Ascending aorta (tissue), 2 donors: ENCODE measurements at regions not wholly inside any gene's neighbourhood (a gene's known extent, or its start where the extent isn't known, plus 50 kb on each side); places are given as distances from the start of the nearest gene placed in this dataset.
A peak's percentile ranks its signal among the peaks of the same experiment; 100 is the strongest.

Experiments used
- DNase-seq, 2 donors: peaks; one replicate each; pipeline ENCODE4 v3.0.0-alpha.2; 2019; ENCODE audit warnings: low spot score in 2 of 2
- H3K27ac ChIP-seq, 2 donors: fragments of 200-600 bp; sonication (generic); one replicate each; pipeline ENCODE4 v1.5.1; 2016 to 2017; ENCODE audit warnings: mild to moderate bottlenecking in 1 of 2
- H3K27me3 ChIP-seq: fragments of 200-600 bp; sonication (generic); one replicate; pipeline ENCODE4 v1.5.1; 2017
- H3K36me3 ChIP-seq, 2 donors: fragments of 200-600 bp; sonication (generic); one replicate each; pipeline ENCODE4 v1.5.1; 2016
- H3K4me1 ChIP-seq, 2 donors: fragments of 200-600 bp; sonication (generic); one replicate each; pipeline ENCODE4 v1.5.1; 2016 to 2017; ENCODE audit warnings: mild to moderate bottlenecking in 1 of 2
- H3K4me3 ChIP-seq, 2 donors: fragments of 200-600 bp; sonication (generic); one replicate each; pipeline ENCODE4 v1.5.1; 2016 to 2017; ENCODE audit warnings: mild to moderate bottlenecking in 1 of 2
- H3K9me3 ChIP-seq, 2 donors: fragments of 200-600 bp; sonication (generic); one replicate each; pipeline ENCODE4 v1.5.1; 2016
- intact Hi-C: fragments of 100-400 bp; cut with DNase I; formaldehyde crosslinking; loops from one replicate; pipeline ENCODE4 v1.15.1; 2023
- TF ChIP-seq, protein P1 (sequence below), 3 experiments: fragments of 200-600 bp in 2 of 3; fragments of 450-650 bp in 1 of 3; sonication (generic) in 2 of 3; IDR thresholded peaks; one replicate each; pipeline ENCODE4 v1.5.1; 2016 to 2019; ENCODE audit warnings: antibody characterized with exemption in 3 of 3, mild to moderate bottlenecking in 1 of 3, moderate library complexity in 1 of 3

DNA sequence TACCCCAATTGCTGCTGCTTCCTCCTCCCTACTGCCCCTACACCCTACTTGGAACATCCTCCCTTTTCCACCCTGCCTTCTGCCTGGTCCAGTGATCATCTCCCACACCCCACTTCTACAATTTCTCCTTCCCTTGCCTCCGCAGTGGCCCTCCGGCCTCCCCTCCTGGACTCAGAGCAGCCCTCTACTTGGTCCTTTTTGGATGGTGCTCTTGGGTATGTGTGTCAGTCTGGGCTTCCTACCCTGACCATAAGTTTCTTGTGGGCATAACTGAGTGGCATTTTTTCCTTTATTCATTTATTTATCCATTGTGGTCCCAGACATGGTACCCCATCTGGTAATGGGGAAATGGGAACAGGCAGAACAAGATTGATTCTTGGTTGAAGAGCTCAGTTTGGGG is 111.4 kb upstream of the NAV2 start:
- no peak overlapping the region for H3K4me3 ChIP-seq
- no peak for DNase-seq
- no peaks in the 10 kb centered on the region for H3K27me3 ChIP-seq
- no peaks in the 10 kb centered on the region for H3K36me3 ChIP-seq
- intact Hi-C loops, result no loop called here
- no peak overlapping the region for H3K27ac ChIP-seq
- no peaks in the 10 kb centered on the region for H3K9me3 ChIP-seq
- TF ChIP-seq, protein P1, sequence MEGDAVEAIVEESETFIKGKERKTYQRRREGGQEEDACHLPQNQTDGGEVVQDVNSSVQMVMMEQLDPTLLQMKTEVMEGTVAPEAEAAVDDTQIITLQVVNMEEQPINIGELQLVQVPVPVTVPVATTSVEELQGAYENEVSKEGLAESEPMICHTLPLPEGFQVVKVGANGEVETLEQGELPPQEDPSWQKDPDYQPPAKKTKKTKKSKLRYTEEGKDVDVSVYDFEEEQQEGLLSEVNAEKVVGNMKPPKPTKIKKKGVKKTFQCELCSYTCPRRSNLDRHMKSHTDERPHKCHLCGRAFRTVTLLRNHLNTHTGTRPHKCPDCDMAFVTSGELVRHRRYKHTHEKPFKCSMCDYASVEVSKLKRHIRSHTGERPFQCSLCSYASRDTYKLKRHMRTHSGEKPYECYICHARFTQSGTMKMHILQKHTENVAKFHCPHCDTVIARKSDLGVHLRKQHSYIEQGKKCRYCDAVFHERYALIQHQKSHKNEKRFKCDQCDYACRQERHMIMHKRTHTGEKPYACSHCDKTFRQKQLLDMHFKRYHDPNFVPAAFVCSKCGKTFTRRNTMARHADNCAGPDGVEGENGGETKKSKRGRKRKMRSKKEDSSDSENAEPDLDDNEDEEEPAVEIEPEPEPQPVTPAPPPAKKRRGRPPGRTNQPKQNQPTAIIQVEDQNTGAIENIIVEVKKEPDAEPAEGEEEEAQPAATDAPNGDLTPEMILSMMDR (IDR thresholded peaks at IDR 0.05), result no peak
- H3K4me1 ChIP-seq, result peaks cover 23 to 63% of the 10 kb centered on the region in 2 donors

DNA sequence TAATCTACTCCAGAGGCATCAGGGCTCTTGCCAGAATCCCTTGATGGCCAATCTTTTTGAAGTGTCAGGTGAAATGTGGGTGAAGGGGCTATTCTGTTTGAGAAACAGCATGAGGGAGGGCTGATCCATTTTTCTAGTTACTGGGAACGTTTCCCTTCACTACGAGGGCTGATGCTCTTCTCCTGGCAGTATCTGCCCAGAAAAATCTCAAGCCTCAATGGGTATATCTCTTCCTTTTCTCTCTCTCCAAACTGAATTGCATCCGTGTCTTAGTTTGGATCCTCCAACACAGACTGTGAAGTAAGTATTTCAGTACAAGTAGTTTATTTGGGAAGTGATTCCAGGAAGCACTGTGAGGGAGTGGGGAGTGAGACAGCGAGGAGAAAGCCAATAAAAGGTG is 113.0 kb upstream of the NAV2 start:
- H3K27ac ChIP-seq, result peak overlapping the region; percentile 77 to 93
- no peak for DNase-seq
- no peaks in the 10 kb centered on the region for H3K9me3 ChIP-seq
- H3K36me3 ChIP-seq, result no peaks in the 10 kb centered on the region
- peaks cover 18 to 58% of the 10 kb centered on the region in 2 donors for H3K4me1 ChIP-seq
- peak overlapping the region in 1 of 2 donors; percentile 60 for H3K4me3 ChIP-seq
- TF ChIP-seq, protein P1 (IDR thresholded peaks at IDR 0.05), result no peak
- intact Hi-C loops, result loop anchor here (5.0 kb wide), 1 partner anchor 128 kb away; no protein-coding TSS in a partner anchor
- no peaks in the 10 kb centered on the region for H3K27me3 ChIP-seq

DNA sequence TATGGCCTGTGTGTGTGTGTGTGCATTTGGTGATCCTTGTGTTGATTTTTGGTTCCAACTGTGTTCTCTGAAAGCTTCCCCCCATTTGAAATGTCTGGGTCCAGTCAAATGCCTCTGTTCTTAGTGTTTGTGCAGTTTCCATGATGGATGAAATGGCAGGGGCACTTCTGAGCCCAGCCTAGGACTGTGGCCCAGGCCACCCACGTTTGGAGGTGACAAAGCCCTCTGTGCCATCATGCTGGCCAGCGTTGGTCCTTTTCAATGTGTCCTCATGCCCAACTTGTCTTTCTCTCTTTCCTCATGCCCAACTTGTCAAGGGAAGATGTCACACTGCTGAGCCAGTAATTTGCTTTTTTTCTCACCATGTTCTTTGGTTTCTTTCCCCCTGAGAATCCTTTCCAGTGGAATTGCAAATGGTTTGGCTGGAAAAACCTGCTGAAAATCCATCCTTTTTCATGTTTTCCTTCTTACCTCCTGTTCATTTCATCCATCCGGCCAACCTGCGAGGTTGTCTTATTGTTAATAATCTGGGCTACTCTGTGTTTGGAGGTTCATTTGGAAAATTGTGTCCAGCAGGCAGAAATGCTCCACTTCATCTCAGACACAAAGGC is 113.7 kb upstream of the NAV2 start:
- Histone ChIP-seq H3K9me3 (no peaks in the 10 kb centered on the region), H3K27me3 (no peaks in the 10 kb centered on the region), H3K27ac (peak overlapping the region; percentile 77 to 93), H3K36me3 (no peaks in the 10 kb centered on the region), H3K4me3 (peak overlapping the region; percentile 14 to 60), H3K4me1 (peaks cover 18 to 58% of the 10 kb centered on the region in 2 donors)
- no peak for DNase-seq
- TF ChIP-seq, protein P1 (IDR thresholded peaks at IDR 0.05), result no peak
- intact Hi-C loops, result loop anchor here (5.0 kb wide), 1 partner anchor 128 kb away; no protein-coding TSS in a partner anchor

DNA sequence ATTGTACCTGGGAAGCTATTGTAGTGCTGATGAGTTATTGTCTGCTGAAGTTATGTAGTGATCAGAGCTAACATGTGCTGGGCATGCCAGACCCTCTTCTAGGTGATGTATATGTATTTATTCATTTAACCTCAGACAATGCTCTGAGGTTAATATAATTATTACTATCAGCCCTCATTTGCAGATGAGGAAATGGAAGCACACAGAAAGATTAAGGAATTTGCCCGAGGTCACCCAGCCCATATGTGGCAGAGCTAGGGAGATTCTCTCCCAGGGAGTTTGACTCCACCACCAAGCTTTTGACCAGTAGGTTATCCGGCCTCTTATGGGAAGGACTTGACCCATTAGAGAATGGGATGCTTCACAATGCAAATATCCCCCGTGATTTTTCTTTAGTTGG is 114.2 kb upstream of the NAV2 start:
- DNase-seq, result no peak
- Histone ChIP-seq H3K4me1 (peaks cover 18 to 58% of the 10 kb centered on the region in 2 donors), H3K4me3 (peak overlapping the region; percentile 14 to 60), H3K9me3 (no peaks in the 10 kb centered on the region), H3K27ac (peak overlapping the region; percentile 77 to 93), H3K36me3 (no peaks in the 10 kb centered on the region), H3K27me3 (no peaks in the 10 kb centered on the region)
- intact Hi-C loops, result loop anchor here (5.0 kb wide), 1 partner anchor 129 kb away; no protein-coding TSS in a partner anchor
- TF ChIP-seq, protein P1 (IDR thresholded peaks at IDR 0.05), result no peak

GRCh38 chr11:19597876-19598275 is 114.8 kb upstream of the NAV2 start:
- Histone ChIP-seq H3K27ac (peak overlapping the region; percentile 77 to 93), H3K36me3 (no peaks in the 10 kb centered on the region), H3K9me3 (no peaks in the 10 kb centered on the region), H3K27me3 (no peaks in the 10 kb centered on the region), H3K4me1 (peaks cover 18 to 55% of the 10 kb centered on the region in 2 donors), H3K4me3 (peak overlapping the region; percentile 14 to 60)
- DNase-seq, result peak in 1 of 2 donors; percentile 79
- TF ChIP-seq, protein P1 (IDR thresholded peaks at IDR 0.05), result no peak
- intact Hi-C loops, result loop anchor here (5.0 kb wide), 1 partner anchor 129 kb away; no protein-coding TSS in a partner anchor
